GM12891 (cell line): ENCODE measurements at regions not wholly inside any gene's neighbourhood (a gene's known extent, or its start where the extent isn't known, plus 50 kb on each side); places are given as distances from the start of the nearest gene placed in this dataset.

Experiments
- POLR2A ChIP-seq: IDR thresholded peaks from 2 replicates; pipeline ENCODE4 v1.6.1; 2011; ENCODE audit warnings: low read depth, low read length, control low read depth
- SPI1 ChIP-seq: IDR thresholded peaks from 2 replicates; pipeline ENCODE4 v1.6.1; 2011; ENCODE audit warnings: low read depth, low read length, control low read depth
- TAF1 ChIP-seq: IDR thresholded peaks from 2 replicates; pipeline ENCODE4 v1.6.1; 2011; ENCODE audit warnings: low read depth, low read length, control low read depth

- no peak for TF ChIP-seq POLR2A
- TF ChIP-seq TAF1, result no peak
- no peak for TF ChIP-seq SPI1
These were observed 1009.4 kb downstream of the TLE1 start for GRCh38 chr9:80679916-80680315.
